ENCODE measurements at regions not wholly inside any gene's neighbourhood (a gene's known extent, or its start where the extent isn't known, plus 50 kb on each side); places are given as distances from the start of the nearest gene placed in this dataset.
"Not testable (repeated sequence)": the region's sequence is repeated elsewhere in the genome, so short reads cannot be mapped to it uniquely, and the experiment has no call there.

DNA sequence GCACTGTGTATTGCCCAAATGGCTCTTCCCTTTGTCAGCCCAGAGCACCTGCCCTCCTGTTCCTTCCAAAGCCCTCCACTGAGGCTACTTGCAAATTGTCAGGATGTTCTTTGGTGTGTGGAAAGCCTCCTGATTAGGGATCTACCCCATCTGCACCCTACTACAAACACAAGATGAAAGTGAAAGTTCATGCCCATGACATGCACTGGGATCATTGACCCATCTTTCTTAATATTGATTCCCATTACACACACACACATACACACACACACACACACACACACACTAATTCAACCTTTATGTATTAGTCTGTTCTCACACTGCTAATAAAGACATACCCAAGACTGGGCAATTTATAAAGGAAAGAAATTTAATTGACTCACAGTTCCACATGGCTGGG lies 213.7 kb upstream of the IGFBP3 start:
- DNase-seq (ENCODE audit: low read depth) = no peak

DNA sequence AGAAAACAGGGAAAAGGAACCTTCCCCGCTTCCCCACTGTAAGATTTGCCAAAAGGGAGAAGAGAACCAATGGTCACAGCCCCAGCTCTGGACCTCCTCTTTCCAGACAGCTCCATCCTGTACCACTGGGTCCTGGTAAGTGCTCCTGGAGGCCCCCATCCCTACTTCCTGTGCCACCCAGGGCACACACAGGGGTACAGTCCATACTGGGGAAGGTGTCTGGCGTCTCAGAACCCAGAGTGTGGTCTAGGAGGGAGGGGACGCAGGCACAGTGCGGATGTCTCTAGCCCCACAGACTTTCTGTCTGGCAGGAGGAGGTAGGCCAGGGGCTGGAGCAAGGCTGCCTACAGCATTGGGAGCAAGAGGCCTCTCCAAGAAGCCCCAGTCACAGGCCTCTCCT lies 213.3 kb upstream of the IGFBP3 start:
- no peak for DNase-seq (ENCODE audit: low read depth)

DNA sequence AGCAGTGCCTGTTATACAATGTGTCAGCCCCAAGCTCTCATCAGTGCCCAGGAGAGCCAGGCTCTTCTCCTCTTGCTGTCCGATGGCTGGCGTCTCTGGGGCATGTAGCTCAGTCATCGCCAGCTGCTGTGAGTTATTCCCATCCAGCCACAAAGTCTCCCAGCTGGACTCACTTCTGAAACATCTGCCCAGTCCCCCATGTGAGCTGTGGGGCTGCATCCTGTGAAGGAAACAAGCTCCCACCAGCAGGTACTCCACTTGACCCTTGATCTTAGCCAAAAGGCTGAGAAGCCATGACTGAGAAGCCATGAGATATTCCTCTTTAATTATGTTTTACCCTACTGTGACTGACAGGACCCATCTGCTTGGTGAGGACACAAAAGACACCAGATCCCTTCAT lies 212.7 kb upstream of the IGFBP3 start:
- no peak for DNase-seq (ENCODE audit: low read depth)

DNA sequence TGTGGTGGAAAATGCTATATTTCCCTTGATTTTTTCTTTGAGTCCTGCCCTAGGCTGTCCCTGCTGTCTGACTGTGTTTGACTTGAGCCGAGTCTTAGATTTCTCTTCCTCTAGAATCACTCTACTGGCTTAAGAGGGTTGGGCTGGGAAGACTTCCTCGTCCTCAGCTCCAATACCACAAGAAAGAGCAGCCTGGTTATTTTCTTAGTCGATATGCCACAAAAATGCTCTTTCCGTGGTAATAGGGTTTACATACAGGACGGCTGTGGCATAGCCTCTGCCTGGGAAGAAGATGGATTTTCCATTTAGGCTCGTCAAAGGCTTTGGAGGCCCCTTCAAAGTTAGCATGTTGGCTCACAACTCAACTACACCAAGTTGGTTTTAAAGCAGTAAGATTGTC lies 212.0 kb upstream of the IGFBP3 start:
- no peak for DNase-seq (ENCODE audit: low read depth)

DNA sequence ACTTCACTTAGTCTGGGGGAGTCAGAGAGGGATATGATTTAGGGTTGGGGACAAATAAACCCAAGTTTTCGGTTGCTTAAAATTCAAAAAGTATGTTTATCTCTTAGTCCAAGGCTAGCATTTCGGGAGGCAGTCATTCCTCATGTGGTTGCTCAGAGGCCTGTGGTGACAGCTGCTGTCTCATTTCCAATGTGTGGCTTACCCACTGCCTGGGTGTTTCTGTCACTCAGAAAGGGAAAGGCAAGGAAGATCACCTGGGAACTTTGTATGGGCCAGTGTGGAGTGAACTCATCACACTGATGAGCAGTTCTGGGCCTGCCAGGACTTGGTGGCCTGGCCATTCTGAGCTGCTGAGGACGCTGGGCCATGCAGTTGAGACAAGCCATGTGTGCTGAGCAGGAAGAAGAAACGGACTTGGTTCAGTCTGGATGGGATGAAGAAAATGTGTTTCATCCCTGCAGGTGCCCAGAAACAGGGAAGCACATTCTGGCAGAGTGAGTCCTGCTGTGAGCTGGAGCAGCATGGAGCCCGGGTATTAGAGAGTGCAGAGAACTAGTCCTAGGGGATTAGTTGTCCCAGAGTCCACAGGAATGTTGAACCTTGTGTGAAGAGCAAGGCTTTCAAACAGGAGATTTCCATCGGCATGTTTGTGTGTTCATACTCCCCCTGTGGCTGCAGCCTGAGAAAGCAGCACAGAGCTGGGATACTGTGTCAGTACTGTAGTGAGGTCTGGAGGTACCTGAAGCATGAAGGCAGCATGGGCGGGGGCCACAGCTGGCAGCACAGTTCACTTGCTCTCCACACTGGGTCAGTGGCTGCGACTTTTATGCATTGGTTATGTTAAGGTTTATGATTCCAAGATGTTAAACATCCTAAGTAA lies 211.1 kb upstream of the IGFBP3 start:
- DNase-seq (ENCODE audit: low read depth) = no peak

DNA sequence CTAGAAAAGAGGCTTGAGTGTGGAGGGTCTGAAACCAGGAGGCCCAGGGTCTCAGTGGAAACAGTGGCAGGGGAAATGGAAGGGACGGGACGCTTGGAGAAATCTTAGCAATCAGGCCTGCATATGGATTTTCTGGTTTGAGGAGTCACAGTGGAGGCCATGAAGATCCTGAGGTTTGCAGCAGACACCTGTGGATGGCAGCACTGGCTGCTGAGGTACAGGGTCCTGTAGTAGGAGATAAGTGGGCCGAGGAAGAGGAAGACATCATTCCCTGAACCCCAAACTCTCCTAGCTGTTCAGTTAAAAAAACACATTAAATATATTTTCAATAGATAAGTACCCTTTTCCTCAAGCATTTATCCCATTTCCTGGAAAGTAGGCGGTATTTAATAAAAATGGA lies 208.8 kb upstream of the IGFBP3 start:
- DNase-seq (ENCODE audit: low read depth) = no peak

DNA sequence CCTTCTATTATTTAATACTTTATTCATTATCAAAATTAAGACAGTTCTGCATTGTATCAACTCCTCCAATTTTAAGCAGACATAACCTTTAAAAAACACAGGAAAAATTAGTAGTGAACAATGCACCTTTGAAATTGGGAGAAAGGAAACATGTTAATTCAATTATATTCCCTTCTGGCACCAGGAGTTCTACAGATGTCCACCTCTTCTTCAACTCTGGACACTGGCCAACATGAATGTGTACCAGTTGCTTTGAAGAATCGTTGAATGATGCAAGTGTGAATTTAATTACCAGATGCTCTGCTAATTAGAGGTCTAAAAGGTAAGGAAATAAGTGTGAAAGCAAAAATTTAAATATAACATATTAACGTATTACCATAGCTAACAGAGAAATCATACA lies 206.7 kb upstream of the IGFBP3 start:
- DNase-seq (ENCODE audit: low read depth) = no peak

DNA sequence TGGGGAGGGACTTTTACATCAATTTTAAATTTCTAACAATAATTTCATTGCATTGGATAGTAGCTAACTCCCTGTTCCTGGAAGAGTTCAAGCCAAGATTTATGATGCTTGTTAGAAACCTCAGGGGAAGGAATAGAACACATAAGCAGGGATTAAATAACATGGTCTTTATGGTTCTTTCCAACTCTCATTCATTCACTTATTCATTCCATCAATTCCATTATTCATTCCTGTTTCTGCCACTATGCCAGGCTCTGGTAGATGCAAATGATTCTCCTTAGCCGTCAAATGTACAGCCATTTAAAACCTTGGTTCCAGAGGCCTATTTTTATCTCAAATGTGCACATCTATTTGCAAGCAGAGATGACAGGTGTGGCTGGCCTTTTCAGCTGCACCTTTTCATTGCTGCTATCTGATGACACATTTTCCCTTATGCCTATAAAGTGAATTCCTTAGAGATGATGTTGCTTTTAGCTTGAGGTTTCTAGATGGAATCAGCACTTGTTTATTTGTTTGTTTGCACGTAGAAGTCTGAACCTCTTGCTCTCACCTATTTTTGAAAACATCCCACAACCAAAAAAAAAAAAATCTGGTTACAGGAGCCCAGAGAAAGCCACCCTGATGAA lies 205.7 kb upstream of the IGFBP3 start:
- no peak for DNase-seq (ENCODE audit: low read depth)

DNA sequence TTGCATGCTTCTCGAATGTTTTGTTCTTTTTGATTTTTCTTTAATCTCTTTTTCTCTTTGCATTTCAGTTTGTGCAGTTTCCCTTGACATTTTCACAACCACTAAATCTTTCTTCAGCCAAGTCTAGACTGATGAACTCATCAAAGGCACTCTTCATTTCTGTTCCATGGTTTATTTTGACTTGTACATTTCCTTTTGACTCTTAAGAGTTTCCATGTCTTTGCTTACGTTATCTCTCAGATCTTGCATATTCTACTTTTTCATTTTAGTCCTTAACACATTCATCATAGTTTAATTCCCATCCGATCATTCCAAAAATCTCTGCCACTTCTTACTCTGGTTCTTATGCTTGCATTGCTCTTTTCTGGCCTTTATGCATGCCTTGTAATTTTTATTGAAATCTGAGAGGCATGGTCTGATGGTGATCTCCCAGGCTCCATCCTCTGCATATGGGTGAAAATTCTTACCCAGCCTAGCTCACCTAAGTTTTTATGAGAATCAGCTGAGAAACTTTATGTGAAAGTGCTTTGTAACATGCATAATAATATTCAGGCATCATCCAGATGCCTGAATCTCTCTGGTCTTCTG lies 202.8 kb upstream of the IGFBP3 start:
- no peak for DNase-seq (ENCODE audit: low read depth)

DNA sequence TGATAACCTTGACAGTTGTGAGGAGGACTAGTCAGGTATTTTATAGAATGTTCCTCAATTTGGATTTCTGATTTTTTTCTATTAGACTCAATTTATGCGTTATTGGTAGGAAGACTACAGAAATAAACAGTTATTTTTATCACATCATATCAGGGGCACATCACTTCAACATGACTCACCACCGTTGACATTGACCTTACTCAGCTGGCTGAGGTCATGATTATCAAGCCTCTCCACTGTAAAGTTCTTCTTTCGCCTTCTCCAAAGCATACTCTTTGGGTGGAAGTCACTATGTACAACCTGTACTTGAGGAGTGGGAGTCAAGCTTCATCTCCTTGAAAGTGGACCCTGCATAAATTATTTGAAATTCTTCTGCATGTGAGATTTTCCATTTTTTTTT lies 194.3 kb upstream of the IGFBP3 start:
- DNase-seq (ENCODE audit: low read depth) = no peak

DNA sequence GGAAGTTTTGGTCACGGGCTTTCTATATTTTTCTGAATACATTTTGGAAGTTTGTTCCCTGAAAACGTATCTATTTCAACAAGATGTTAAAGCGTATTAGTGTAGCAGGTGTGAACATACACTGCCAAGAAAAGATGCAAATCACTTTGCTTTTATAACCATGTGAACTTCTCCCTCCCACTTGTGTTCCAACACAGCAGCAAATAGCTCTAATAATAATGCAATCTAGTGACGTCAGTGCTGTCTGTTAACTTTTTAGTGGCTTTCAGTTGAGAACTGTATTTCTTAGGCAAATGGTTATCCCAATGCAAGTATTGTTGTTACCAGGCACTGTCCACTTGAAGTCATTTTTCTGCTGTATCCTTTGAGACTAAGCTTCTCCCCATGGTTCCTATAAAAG lies 188.4 kb upstream of the IGFBP3 start:
- no peak for DNase-seq (ENCODE audit: low read depth)

DNA sequence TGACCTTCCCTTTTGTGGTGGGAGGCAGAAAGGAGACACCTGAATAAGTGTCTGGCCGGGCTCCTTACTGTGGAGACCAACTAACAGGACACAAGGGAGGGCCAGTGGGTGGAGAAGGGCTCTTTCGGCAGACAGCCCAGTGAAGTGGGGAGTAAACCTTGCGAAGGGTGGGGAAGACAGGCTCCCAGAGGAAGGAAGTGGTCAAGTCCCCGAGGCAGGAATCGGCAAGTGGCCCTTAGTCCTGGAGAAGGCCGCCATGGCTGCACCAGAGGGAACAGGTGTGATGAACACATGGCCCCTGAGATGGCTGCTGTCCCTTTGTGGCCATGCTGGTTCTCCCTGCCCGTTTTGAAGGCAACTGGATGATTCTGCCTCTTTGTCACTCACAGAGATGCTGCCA lies 187.2 kb upstream of the IGFBP3 start:
- no peak for DNase-seq (ENCODE audit: low read depth)

DNA sequence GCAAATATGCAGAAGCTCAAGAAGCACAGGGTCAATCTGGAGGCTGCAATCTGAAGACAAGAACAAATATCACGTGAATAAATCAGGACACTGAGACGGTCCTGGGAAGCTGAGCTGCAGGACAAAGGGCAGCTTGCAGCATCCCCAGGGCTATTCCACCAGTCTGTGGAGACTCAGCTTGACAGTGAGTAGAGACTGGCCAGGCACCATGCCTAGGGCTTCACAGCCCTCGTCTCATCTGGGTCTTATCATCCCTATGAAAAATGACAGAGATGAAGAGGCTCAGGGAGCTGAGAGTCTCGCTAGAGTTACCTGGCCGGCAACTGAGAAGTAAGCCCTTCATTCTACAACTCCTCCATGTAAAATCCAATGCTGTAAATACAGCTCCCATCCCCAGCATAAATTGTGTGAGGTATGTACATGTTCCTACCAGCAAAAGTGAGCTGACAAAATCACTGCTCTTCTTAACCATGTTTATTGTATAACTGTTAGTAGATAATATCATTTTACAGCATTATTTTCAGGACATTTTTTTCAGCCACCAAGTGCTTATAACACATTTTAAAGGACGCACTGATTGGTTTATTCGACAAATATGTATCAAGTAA lies 186.6 kb upstream of the IGFBP3 start:
- no peak for DNase-seq (ENCODE audit: low read depth)

DNA sequence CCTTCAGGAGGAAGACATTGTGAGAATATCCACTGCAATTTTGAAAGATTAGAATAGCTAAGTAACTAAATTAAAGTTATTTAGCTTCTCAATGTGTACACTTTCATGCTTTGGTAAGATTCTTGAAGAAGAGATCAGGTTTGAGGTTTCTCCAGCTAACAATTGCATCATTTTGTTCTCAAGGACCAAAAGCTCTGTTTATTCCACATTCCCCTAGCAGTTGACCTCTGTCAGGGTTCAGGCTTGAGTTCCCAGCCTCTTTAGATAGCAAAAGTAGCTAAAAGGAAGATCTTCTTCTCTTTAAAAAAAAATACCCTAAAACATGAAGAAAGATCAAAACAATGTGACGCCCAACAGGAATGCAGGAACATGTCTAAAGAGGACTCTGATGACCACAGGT lies 179.4 kb upstream of the IGFBP3 start:
- no peak for DNase-seq (ENCODE audit: low read depth)

DNA sequence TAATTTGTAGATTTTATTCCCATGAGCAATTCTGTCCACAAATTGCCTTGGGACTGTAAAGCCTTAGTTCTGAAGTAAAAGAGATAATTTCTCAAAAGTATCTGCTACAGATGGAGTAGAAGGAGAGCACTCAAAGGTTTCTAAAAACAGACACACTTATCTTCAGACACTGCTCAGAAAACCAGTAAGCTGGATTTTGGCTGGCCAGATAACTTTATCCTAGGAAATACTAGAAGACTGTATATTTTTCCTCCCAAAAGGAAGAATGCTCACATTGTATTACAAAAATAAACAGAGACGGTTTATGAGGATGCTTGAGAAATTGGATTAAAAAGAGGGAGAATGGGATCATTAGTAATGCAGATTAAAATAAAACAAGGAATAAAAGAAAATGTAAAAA lies 178.0 kb upstream of the IGFBP3 start:
- no peak for DNase-seq (ENCODE audit: low read depth)

DNA sequence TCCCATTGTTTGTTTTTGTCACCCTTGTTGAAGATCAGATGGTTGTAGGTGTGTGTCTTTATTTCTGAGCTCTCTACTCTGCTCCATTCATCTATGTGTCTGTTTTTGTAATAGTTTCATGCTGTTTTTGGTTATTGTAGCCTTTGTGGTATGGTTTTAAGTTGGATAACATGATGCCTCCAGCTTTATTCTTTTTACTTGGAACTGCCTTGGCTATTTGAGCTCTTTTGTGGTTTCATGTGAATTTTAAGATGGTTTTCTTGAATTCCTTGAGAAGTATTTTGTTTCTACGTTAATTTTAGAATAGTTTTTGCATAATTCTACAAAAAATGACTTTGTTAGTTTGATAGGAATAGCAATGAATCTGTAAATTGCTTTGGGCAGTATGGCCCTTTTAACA lies 170.0 kb upstream of the IGFBP3 start:
- no peak for DNase-seq (ENCODE audit: low read depth)

DNA sequence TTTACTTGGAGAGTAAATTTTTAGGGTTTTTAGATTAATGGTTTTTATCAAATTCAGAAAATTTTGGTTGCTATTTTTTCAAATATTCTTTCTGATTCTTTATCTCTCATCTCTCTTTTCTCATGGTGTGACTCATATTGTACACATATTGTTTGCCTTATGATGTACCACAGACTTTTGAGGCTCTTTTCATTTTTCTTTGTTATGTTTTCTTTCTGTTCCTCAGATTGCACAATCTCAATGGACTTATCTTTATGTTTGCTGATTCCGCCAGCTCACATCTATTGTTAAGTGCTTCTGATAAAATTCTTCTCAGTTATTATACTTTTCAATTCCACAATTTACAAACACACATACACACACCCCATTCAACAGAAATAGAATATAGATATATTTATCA lies 168.2 kb upstream of the IGFBP3 start:
- no peak for DNase-seq (ENCODE audit: low read depth)

DNA sequence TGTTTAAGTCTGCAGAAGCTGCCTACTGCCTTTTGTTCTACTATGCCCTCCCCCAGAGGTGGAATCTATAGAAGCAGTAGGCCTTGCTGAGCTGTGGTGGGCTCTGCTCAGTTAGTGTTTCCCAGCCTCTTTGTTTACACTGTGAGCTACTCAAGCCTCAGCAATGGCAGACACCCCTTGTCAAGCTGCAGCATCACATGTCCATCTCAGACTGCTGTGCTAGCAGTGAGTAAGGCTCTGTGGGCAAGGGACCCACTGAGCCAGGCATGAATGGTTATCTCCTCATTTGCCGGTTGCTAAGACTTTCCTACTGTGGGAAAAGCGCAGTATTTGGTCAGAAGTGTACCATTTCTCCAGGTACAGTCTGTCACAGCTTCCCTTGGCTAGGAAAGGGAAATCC lies 167.4 kb upstream of the IGFBP3 start:
- not testable (repeated sequence) for DNase-seq (ENCODE audit: low read depth)

DNA sequence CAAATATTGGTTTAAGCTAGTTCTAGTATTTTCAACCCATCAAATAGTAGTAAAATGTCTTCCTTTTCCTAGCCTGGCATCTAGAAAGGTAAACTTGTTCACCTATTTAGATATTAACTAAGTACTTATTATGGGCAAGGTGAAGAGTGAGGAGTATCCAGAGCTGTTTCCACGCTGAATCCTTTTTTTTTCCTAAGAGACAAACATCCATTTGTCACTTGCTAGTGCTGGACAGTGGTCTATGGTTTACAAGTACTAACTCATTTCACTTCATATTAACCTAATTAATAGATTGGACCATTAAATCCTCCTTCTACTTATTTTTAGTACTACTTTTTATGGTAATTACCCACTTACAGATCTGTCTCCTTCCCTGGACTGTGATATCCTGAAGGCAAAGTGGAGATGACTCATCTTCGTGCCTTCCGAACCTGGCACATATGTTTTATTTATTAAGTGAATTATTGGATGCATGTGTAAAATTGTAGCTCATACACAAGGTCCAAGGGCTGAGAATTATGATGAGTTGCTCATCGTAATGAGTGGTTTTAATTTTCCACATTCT lies 159.6 kb upstream of the IGFBP3 start:
- no peak for DNase-seq (ENCODE audit: low read depth)

DNA sequence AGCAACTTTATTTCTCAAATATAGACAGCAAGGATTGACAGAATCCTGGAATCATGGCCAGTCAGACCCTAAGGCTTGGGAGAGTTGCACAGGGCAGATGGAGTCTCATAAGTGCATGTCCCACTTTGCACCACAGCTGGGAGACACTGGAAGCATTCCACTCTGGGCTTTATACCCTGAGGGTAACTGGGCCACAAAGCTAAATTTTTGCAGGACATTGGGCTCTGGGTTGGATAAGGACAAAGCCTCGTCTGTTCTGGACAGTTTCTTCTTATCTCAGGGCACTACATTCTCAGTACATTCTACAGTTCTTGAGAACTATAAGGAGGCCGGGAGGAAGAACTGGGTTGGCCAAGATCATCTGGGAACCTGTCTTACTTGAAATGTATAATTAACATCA lies 158.3 kb upstream of the IGFBP3 start:
- DNase-seq (ENCODE audit: low read depth) = no peak

DNA sequence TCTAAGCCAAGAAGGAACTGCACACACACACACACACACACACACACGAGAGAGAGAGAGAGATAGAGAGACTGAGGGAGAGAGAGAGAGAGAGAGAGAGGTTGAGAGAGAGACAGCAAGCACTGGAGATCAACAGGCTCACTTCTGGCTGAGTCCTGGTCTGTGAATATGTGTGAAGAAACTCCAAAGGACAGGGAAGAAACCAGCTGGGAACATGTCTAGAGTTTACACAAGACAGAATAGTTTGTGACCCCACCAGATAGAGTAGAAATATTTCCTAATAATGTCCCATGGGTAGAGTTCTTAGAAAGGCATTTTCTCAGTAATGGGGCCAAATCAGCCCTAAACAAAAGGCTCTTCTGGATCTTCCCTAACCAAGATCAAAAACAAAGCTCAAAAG lies 155.5 kb upstream of the IGFBP3 start:
- DNase-seq (ENCODE audit: low read depth) = no peak

DNA sequence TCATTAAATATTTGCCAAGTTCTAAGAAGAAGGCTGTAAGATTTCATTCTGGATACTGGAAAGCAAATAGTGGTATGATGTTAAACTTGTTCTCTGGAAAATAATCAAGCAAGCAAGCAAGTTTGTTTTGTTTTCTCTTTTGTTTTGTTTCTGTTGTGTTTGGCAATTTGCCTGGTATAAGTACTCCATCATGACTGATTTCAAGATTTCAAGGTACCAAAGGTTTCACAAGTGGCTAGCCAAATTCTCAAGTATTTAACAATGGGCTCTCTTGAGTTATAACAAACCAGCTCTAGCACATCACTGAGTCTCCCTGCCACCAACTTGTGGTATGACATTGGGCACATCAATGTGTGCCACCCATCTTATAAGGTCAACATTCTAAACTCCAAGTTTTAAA lies 151.7 kb upstream of the IGFBP3 start:
- DNase-seq (ENCODE audit: low read depth) = no peak

DNA sequence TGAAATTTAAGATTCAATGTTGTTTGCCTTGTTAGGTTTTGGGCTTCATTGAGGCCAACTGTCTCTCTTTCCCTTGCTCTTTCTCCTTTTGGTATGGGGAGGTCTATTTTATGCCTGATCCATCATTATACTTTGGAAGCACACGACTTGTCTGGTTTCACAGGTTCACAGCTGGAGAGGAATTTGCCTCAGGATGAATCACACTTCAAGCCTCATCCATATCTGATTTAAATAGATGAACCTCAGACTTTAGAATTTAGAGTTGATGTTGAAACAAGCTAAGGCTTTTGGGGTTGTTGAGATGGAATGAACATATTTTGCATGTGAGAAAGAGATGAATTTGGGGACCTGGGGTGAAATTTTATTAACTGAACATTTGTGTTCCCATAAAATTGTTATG lies 150.5 kb upstream of the IGFBP3 start:
- no peak for DNase-seq (ENCODE audit: low read depth)
